GM13976 (cell line): ENCODE measurements at regions not wholly inside any gene's neighbourhood (a gene's known extent, or its start where the extent isn't known, plus 50 kb on each side); places are given as distances from the start of the nearest gene placed in this dataset.

Experiments
- DNase-seq: peaks from one replicate; pipeline ENCODE4 v3.0.0; 2012; ENCODE audit warnings: low spot score
- in situ Hi-C: fragments of 300-500 bp; cut with MboI; formaldehyde crosslinking; loops from one replicate; pipeline ENCODE4 v1.12.0; 2022; ENCODE audit warnings: low sequenced_read_pairs, mixed read lengths, inconsistent platforms; ENCODE audit not compliant: unreplicated experiment
- TF ChIP-seq, protein P1 (sequence below): IDR thresholded peaks from 2 replicates; pipeline ENCODE4 v1.5.1; 2012; ENCODE audit warnings: borderline replicate concordance, mild to moderate bottlenecking; ENCODE audit not compliant: insufficient read depth; ENCODE audit errors: extremely low read depth, missing control alignments, control extremely low read depth

DNA sequence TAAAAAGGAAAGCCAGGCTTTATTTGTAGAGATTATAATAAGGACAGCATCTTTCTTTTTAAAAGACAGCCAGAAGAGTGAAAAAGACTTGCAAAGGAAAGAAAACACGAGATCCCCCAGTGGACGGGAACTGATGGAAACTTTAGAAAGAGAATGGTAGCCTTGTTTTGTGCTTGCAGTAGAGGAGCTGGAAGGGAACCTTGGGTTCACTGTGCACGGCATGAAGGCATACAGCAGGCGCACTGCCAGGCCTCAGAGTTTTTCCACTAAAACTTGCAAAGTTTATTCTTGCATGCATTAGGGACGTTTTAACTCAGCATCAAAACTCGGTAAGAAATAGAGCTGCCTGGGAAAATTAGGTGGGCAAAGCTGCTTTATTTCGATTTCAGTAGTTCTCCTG is 248.6 kb downstream of the IRX1 start:
- TF ChIP-seq, protein P1, sequence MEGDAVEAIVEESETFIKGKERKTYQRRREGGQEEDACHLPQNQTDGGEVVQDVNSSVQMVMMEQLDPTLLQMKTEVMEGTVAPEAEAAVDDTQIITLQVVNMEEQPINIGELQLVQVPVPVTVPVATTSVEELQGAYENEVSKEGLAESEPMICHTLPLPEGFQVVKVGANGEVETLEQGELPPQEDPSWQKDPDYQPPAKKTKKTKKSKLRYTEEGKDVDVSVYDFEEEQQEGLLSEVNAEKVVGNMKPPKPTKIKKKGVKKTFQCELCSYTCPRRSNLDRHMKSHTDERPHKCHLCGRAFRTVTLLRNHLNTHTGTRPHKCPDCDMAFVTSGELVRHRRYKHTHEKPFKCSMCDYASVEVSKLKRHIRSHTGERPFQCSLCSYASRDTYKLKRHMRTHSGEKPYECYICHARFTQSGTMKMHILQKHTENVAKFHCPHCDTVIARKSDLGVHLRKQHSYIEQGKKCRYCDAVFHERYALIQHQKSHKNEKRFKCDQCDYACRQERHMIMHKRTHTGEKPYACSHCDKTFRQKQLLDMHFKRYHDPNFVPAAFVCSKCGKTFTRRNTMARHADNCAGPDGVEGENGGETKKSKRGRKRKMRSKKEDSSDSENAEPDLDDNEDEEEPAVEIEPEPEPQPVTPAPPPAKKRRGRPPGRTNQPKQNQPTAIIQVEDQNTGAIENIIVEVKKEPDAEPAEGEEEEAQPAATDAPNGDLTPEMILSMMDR, result no peak
- in situ Hi-C loops, result no loop called here
- DNase-seq, result no peak

DNA sequence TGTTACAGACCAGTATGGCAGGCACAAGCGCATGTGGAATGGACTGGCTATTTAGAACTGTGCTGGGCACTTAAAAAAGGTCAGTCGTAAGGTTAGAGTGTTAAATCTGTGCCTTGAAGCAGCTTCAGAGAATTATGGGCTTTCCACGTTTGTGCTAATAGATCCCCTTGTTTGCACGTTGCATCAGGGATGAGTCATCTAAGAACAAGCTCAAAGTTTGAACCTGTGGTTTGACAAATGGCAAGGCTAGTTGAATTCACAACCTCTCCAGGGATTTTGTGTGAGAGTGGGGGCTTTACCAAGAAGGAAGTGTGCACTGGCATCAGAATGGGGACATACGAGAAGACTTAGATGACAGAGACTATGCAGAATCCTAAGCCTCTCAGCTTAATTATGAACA is 249.6 kb downstream of the IRX1 start:
- TF ChIP-seq, protein P1, result no peak
- in situ Hi-C loops, result no loop called here
- no peak for DNase-seq

DNA sequence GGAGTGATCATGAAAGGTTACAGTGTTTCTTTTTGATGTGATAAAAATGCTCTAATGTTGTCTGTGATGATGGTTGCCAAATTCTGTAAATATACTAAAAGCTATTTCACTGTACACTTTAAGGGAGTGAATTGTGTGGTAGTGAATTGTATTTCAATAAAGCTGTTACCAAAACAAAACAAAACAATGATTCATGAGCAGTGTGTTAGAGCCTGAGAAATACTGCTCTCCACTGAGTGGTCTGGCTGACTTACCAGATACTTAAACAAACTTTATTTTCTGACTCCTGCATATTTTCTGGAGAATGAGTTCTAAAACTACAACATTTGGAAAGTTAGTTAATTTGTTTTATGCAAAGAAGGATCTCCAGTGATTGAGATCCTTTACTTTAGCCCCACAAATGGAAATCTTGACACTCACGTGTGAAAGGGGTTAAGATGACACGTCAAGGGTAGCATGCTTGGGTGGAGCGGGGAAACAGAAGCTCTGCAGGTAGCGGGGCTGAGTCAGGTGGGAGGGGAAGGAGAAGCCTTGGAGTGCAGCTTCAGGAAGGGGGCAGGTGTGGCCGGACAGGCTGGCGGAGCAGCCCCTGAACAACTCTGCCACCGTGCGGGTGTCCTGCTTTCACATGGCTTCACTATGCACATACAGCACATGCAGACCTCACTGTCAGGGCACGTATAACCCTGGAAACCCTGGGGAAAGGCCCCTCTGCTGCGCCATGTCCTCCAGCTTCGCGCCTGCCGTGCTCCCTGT is 256.7 kb downstream of the IRX1 start:
- in situ Hi-C loops, result no loop called here
- TF ChIP-seq, protein P1, result no peak

DNA sequence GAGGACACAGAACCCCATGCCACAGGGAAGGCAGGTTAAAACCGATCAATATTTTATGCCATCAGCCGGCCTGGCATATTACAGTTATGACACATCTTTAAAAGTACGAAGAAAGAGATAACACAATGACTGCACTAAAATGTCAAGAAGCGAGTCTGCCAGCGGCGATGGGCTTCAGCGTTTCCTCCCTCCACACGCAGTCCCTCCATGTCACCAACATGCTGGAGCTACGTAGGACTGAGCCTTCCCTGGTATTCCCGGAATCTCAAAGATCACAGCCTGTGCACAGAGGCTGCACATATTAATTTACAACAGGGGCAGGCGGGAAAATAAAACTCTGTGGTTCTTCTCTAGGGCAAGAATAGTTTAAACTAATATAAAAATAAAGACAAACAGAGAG is 257.7 kb downstream of the IRX1 start:
- TF ChIP-seq, protein P1, result no peak
- in situ Hi-C loops, result no loop called here
- no peak for DNase-seq

More for the DNA sequence above, 256.7 kb downstream of the IRX1 start:
- no peak for DNase-seq

DNA sequence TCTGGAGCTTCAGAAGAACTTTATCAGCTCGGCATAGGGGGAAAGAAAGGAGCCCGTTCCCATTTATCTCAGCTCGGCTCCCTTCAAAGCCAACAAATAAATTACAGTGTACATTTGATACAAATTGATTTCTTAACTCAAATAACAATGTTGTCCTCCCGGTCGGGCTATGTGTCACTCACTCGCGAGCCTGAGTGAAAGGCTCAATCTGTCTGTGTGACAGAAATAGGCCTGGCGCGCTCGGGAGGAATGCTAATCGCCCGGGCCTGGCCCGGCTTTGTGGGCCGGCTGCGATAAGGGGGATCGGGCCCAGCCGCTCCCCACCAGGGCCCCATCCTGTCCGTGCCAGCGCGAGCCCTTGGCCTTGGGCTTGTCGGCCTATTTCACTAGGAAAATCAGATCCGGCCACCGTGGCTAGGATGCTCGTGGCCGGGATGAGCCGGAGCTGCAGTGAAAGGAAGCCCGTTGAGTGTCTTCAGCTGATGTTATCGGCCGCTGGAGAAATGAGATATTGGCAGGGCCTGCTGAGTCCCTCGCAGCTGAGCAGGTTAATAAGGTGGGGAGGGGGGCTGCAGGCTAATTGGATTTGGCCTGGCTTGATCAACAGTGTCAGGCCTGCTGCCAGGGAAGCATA is 258.7 kb downstream of the IRX1 start:
- in situ Hi-C loops, result no loop called here
- TF ChIP-seq, protein P1, result no peak
- no peak for DNase-seq

DNA sequence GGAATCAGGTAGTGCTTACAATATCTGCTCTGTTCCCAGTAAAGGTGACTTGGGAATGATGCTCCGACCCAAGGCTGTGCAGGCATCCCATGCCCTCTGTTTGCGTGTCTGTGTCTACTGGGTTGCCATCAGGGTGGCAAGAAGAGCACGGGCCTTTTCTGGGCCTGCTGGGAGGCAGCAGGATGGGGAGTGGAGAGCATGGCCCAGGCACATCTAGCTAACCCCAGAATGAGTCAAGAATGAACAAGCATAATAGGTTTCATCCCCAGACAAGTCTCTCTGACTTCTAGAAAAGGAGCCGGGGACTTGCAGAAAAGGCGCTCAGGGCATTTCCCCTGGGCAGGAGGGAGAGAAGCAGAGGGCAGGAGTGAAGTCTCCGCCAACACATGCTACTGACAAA is 260.4 kb downstream of the IRX1 start:
- TF ChIP-seq, protein P1, result no peak
- in situ Hi-C loops, result no loop called here
- DNase-seq, result no peak

DNA sequence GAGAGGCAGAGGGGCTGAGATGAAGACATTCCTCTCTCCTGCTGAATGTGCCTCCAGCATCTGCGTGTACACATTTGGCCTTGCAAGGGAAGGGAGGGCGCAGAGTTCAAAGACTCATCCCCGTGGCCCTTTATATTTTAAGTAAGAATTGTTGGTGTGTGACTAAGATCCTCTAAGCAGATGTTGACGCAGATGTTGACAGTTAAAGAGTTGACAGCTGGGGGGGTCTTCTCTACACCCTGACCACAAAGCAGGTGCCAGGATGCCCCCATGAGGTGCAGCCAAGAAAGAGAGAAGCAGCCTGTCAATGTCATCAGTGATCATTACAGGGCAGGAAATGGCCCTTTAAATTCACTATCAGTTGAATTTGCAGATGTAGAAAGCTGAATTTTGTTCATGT is 262.9 kb downstream of the IRX1 start:
- DNase-seq, result no peak
- in situ Hi-C loops, result no loop called here
- TF ChIP-seq, protein P1, result no peak
